Endothelial cell of umbilical vein (primary cell): ENCODE measurements at regions not wholly inside any gene's neighbourhood (a gene's known extent, or its start where the extent isn't known, plus 50 kb on each side); places are given as distances from the start of the nearest gene placed in this dataset.

ENCODE experiments used
- BruUV-seq: library from RNA; stranded (reverse); fragments of 400-500 nt; replicated peaks from 2 replicates; lab custom pipeline; 2021; lab: Mats Ljungman, UMichigan
- CTCF ChIA-PET: fragments of 300-600, 350-600 bp; sonication (Branson Sonifier 250); formaldehyde crosslinking; loops from one replicate; lab custom pipeline; 2021; ENCODE audit warnings: antibody characterized with exemption, inconsistent platforms; lab: Charles Lee
- POLR2A ChIA-PET: fragments of 300-600, 350-600 bp; sonication (Branson Sonifier 250); formaldehyde crosslinking; loops from one replicate; lab custom pipeline; 2021; ENCODE audit warnings: antibody characterized with exemption, inconsistent platforms; lab: Charles Lee
- DNase-seq: peaks from one replicate; pipeline ENCODE4 v3.0.0-alpha.2; 2011; ENCODE audit warnings: low read depth, low spot score
- FAIRE-seq: peaks from 2 replicates; lab custom pipeline; 2011; peaks lifted over from hg19 to GRCh38; lab: Jason Lieb, UNC
- H2AFZ ChIP-seq: 2 replicates; pipeline ENCODE4 v1.6.0; 2012; ENCODE audit warnings: low read depth, low read length, control low read depth, inconsistent platforms
- H3K27ac ChIP-seq: 2 replicates; pipeline ENCODE4 v1.5.1; 2011; ENCODE audit warnings: low read depth, mild to moderate bottlenecking, control low read depth, low read length, moderate library complexity; ENCODE audit not compliant: insufficient read depth
- H3K27me3 ChIP-seq, 2 experiments: 2 replicates each; pipeline versions ENCODE4 v1.6.0 to v1.6.1; 2011; ENCODE audit warnings: low read length in 2 of 2, mixed read lengths in 1 of 2; ENCODE audit not compliant: control insufficient read depth in 2 of 2, insufficient read depth in 2 of 2
- H3K36me3 ChIP-seq, 2 experiments: 2 replicates in 1 of 2; 3 replicates in 1 of 2; pipeline ENCODE4 v1.5.1; 2011; ENCODE audit warnings: low read length in 2 of 2, mild to moderate bottlenecking in 1 of 2, moderate library complexity in 1 of 2; ENCODE audit not compliant: control insufficient read depth in 2 of 2, insufficient read depth in 2 of 2; ENCODE audit errors: extremely low read depth in 1 of 2
- H3K4me1 ChIP-seq: 3 replicates; pipeline ENCODE4 v1.5.1; 2011; ENCODE audit warnings: mild to moderate bottlenecking, low read length; ENCODE audit not compliant: control insufficient read depth, insufficient read depth; ENCODE audit errors: extremely low read depth
- H3K4me2 ChIP-seq: 2 replicates; pipeline ENCODE4 v1.6.1; 2011; ENCODE audit warnings: low read length, control low read depth, mixed read lengths; ENCODE audit not compliant: insufficient read depth
- H3K4me3 ChIP-seq, 3 experiments: fragments of 200-600 bp in 1 of 3; sonication (generic), shearing (Covaris generic) in 1 of 3; replicated peaks in 1 of 3; 2 replicates each; pipeline ENCODE4 v1.5.1; 2011 to 2016; ENCODE audit warnings: control low read depth in 3 of 3, low read length in 3 of 3, mild to moderate bottlenecking in 2 of 3, inconsistent platforms in 1 of 3, low read depth in 1 of 3, moderate library complexity in 1 of 3; ENCODE audit not compliant: insufficient read depth in 1 of 3
- H3K79me2 ChIP-seq: 2 replicates; pipeline ENCODE4 v1.6.0; 2012; ENCODE audit warnings: low read length, inconsistent platforms; ENCODE audit not compliant: control insufficient read depth, insufficient read depth
- H3K9ac ChIP-seq: replicated peaks from 2 replicates; pipeline ENCODE3; 2011; ENCODE audit warnings: low read length, control low read depth; ENCODE audit not compliant: insufficient read depth; ENCODE audit errors: extremely low read depth
- H3K9me1 ChIP-seq: replicated peaks from 3 replicates; pipeline ENCODE4 v1.6.0; 2011; ENCODE audit warnings: mild to moderate bottlenecking, low read length; ENCODE audit not compliant: control insufficient read depth, insufficient read depth; ENCODE audit errors: extremely low read depth
- H3K9me3 ChIP-seq: replicated peaks from 2 replicates; pipeline ENCODE4 v1.5.1; 2012; ENCODE audit warnings: low read length, inconsistent platforms; ENCODE audit not compliant: control insufficient read depth, insufficient read depth
- H4K20me1 ChIP-seq: replicated peaks from 2 replicates; pipeline ENCODE3; 2011; ENCODE audit warnings: mild to moderate bottlenecking, low read length; ENCODE audit not compliant: control insufficient read depth, insufficient read depth; ENCODE audit errors: extremely low read depth
- EZH2 ChIP-seq: IDR thresholded peaks from 2 replicates; pipeline ENCODE4 v1.6.1; 2012; ENCODE audit warnings: borderline replicate concordance, low read depth, mild to moderate bottlenecking, moderate library complexity, low read length, inconsistent platforms; ENCODE audit not compliant: severe bottlenecking
- FOS ChIP-seq: IDR thresholded peaks from 2 replicates; pipeline ENCODE4 v1.6.1; 2011; ENCODE audit warnings: mild to moderate bottlenecking, low read length, moderate library complexity, borderline replicate concordance; ENCODE audit not compliant: insufficient read depth
- GATA2 ChIP-seq: IDR thresholded peaks from 2 replicates; pipeline ENCODE4 v1.7.0; 2011; ENCODE audit warnings: low read depth, mild to moderate bottlenecking, moderate library complexity, mixed read lengths, low read length; ENCODE audit not compliant: insufficient read length, insufficient read depth
- JUN ChIP-seq: IDR thresholded peaks from 2 replicates; pipeline ENCODE4 v1.6.1; 2011; ENCODE audit warnings: borderline replicate concordance, low read depth; ENCODE audit not compliant: insufficient read length, insufficient read depth
- MYC ChIP-seq: IDR thresholded peaks from one replicate; pipeline ENCODE4 v1.6.1; 2011; ENCODE audit warnings: mild to moderate bottlenecking, low read depth, low read length
- POLR2A ChIP-seq: IDR thresholded peaks from 2 replicates; pipeline ENCODE4 v1.6.1; 2012; ENCODE audit warnings: low read depth, mild to moderate bottlenecking, control low read depth, low read length
- POLR2AphosphoS5 ChIP-seq: IDR thresholded peaks from 2 replicates; pipeline ENCODE4 v1.6.1; 2012; ENCODE audit warnings: low read depth, mild to moderate bottlenecking, control low read depth, low read length, moderate library complexity; ENCODE audit not compliant: insufficient read depth
- dilution Hi-C: fragments of 300-500 bp; cut with MboI; formaldehyde crosslinking; loops from one replicate; pipeline ENCODE4 v1.15.0; 2019; ENCODE audit warnings: low sequenced_read_pairs; ENCODE audit not compliant: extremely low pct_ligation_motif_present
- intact Hi-C: fragments of 100-400 bp; cut with micrococcal nuclease; formaldehyde crosslinking; loops from one replicate; pipeline ENCODE4 v1.10.0; 2022
- TF ChIP-seq, protein P1 (sequence below), 2 donors: IDR thresholded peaks; 1 replicate in 1 of 2; 2 replicates in 1 of 2; pipeline ENCODE4 v1.5.1; 2011; ENCODE audit warnings: low read length in 2 of 2, mild to moderate bottlenecking in 2 of 2, moderate library complexity in 2 of 2, control low read depth in 1 of 2, inconsistent platforms in 1 of 2, low read depth in 1 of 2; ENCODE audit not compliant: insufficient read depth in 1 of 2; ENCODE audit errors: extremely low read depth in 1 of 2
- TF ChIP-seq, protein P2 (sequence below): IDR thresholded peaks from 2 replicates; pipeline ENCODE4 v1.6.1; 2011; ENCODE audit not compliant: insufficient read depth, insufficient read length

DNA sequence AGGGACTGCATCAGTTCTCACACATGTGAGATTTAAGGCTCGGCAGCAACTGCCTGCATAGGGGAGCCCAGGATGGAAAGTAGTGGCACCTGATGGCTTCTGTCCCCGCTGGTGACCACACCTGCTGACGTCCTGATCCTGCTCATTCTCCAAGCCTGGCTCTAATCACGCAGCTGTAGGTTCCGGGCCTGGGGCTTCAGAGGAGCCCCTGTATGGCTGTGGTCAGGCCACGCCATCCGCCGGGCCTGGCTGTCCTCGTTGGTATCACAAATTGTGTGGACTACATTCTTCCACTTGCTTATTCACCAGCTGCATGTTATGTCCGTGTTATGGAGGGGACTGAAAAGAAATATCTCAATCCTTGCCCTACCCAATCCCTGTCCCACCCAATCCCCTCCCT lies 580.0 kb downstream of the TBC1D22A start:
- Histone ChIP-seq H2AFZ (no peak overlapping the region), H3K27me3 (no peaks in the 10 kb centered on the region), H3K9me1 (no peaks in the 10 kb centered on the region), H3K27ac (no peak overlapping the region), H3K79me2 (no peaks in the 10 kb centered on the region), H3K4me1 (peaks cover 6% of the 10 kb centered on the region), H4K20me1 (no peaks in the 10 kb centered on the region), H3K36me3 (no peaks in the 10 kb centered on the region), H3K4me2 (no peak overlapping the region), H3K9ac (no peak overlapping the region), H3K9me3 (no peaks in the 10 kb centered on the region), H3K4me3 (no peak overlapping the region)
- TF ChIP-seq JUN (no peak), EZH2 (no peak), MYC (no peak), POLR2AphosphoS5 (no peak), POLR2A (no peak), GATA2 (no peak), FOS (no peak)
- TF ChIP-seq, protein P1, sequence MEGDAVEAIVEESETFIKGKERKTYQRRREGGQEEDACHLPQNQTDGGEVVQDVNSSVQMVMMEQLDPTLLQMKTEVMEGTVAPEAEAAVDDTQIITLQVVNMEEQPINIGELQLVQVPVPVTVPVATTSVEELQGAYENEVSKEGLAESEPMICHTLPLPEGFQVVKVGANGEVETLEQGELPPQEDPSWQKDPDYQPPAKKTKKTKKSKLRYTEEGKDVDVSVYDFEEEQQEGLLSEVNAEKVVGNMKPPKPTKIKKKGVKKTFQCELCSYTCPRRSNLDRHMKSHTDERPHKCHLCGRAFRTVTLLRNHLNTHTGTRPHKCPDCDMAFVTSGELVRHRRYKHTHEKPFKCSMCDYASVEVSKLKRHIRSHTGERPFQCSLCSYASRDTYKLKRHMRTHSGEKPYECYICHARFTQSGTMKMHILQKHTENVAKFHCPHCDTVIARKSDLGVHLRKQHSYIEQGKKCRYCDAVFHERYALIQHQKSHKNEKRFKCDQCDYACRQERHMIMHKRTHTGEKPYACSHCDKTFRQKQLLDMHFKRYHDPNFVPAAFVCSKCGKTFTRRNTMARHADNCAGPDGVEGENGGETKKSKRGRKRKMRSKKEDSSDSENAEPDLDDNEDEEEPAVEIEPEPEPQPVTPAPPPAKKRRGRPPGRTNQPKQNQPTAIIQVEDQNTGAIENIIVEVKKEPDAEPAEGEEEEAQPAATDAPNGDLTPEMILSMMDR (IDR thresholded peaks at IDR 0.05; ENCODE audit: extremely low read depth in 1 of 2, insufficient read depth in 1 of 2, low read depth in 1 of 2, low read length in 2 of 2): no peak
- TF ChIP-seq, protein P2, sequence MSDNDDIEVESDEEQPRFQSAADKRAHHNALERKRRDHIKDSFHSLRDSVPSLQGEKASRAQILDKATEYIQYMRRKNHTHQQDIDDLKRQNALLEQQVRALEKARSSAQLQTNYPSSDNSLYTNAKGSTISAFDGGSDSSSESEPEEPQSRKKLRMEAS: no peak
- dilution Hi-C loops: no loop called here
- ChIA-PET CTCF (no interaction called here), POLR2A (no interaction called here)
- FAIRE-seq: no peak
- no TSS peak for BruUV-seq
- no peak for DNase-seq
- intact Hi-C loops: no loop called here
